HG03442 (cell line): ENCODE measurements at regions not wholly inside any gene's neighbourhood (a gene's known extent, or its start where the extent isn't known, plus 50 kb on each side); places are given as distances from the start of the nearest gene placed in this dataset.

Experiments
- ATAC-seq: cut with Tn5 transposase; IDR thresholded peaks from one replicate; pipeline ENCODE4 v1.9.1; 2021; ENCODE audit warnings: mild to moderate bottlenecking, moderate library complexity; ENCODE audit not compliant: unreplicated experiment

DNA sequence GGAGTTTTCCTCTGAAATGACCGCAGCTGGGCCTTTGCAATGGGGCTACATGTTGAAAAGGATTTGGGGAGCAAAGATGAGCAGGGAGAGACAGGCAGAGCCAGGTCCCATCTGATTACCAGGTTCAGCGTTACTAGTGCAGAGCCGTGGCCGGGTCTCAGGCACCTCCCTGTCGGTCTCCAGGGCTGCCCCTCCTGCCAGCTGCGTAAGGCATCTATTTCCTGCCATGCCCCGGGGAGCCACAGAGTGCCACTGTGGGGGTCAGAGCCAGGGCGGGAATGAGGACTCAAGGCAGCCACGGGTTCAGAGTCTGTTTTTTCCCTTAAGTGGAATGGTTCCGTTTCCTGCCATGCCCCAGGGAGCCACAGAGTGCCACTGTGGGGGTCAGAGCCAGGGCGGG is 382.6 kb upstream of the SHH start:
- no peak for ATAC-seq

DNA sequence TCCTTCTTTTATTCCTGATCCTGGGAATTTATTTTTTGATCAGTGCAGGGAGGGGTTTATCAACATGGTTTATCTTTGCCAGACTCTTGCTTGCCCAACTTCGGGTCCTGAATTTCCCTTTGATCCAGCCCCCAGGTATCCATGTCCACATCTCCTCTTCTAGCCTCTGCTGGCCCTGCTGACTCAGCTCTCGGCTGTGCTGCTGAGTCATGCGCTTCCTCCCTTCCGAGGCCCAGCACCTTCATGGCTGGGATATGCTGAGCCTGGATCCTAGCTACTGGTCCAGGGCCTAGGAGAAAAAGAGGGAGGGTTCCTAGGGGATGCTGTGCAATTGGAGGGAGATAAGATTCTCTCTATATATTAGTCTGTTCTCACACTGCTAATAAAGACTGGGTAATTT is 380.7 kb upstream of the SHH start:
- no peak for ATAC-seq

DNA sequence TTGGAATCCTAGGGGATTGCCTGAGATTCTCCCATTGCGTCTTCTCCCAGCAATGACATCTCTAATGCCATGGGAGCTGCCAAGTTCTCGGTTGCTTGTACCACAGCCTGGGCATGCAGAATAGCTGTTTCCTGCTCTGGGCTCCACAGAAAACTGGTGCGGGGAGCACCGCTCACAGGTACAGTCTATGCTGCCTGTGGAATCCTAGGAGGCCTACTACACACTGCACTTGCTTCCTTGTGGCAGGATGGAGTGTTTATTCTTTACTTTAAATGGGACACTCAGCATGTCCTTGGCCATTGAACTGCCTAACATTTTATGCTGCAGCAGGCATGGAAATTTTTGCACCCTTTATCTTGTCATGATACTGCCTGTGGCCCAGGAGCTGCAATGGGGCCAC is 378.8 kb upstream of the SHH start:
- no peak for ATAC-seq

DNA sequence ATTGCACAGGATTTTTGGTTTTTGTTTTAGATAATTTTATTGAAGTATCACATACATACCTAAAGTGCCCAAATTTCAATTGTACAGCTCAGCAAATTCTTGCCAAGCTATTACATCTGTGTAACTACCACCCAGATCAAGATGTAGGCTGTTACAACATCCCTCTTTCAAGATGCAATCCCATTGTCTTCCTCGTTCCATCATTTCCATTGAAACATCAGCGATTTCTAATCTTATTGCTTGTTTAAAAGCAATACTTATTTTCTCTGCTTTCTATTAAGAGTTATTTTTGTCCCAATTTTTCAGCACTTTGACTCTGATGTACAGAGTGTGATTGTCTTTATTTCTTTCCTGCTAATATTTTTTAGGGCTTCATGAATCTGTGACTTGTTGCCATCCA is 372.8 kb upstream of the SHH start:
- no peak for ATAC-seq

DNA sequence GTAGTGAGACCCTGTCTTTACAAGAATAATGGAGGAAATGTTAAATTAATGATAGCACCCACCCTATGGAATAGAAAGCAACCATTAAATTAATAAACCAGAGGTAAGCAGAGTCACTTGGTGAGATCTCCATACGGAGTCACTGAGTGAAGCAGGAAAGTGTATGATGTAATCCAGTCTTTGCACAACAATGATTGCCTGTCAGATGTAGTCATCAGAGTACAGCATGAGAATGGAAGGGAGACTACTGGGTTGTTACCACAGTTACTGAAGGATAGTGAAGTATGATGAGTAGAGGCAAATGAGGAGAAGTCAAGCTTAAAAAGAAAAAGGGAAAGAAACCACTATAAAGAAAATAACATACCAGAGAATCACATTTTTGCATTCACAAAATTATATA is 371.9 kb upstream of the SHH start:
- no peak for ATAC-seq

DNA sequence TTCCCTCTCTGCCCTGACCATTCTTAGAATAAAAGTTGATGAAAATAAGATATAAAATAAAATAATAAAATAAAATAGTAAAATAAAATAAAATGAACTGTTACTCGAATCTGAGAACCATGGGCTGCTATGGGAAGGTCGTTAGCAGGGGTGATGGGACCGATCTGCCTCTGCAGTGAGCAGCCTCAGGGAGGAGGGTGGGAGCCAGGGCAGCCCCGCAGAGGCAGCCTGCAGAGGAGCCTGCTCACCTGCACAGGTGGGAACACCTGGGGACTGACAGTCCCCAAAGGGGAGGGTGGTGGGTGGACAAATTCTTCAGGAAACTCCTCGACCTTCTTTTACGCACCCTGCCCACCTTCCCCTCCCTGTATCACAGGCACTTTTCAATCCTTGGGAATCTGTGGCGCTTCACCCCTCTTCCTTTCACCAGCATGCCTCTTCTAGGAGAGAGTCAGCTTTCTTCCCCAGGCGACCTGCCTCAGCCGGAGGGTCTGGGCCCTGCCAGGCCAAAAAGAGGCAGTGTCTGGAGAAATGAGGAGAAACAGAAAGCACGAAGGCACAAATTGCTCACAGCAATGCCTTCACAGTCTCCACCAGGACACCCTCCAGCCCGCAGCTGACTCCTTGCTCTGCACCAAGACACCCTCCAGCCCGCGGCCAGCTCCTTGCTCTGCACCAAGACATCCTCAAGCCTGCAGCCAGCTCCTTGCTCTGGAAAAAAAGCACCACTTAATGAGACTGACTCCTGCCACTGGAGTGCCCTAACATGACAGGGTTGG is 368.4 kb upstream of the SHH start:
- ATAC-seq = no peak

DNA sequence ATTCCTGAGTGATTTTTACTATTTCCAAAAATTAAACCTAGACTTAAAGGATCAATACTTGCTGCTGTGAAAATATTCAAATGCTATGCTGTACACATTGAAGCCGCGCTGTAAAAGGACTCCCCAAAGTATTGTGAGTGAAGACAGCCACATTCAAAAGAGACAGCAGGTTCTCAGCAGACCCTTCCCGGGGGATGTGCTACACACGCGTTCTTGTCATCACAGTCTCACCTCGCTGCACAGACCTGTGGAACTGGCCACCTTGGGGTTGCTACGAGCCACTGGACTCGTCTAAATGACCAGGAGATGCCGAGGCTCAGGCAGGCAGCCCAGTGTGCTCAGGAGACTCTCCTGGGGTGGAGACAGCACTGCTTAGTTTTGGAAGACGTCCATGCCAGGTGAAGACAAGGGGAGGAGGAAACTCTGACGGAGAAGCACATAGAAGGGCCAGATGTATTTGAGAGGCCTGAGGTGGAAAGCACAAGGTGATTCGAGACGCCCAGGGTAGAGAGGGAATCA is 367.7 kb upstream of the SHH start:
- no peak for ATAC-seq

DNA sequence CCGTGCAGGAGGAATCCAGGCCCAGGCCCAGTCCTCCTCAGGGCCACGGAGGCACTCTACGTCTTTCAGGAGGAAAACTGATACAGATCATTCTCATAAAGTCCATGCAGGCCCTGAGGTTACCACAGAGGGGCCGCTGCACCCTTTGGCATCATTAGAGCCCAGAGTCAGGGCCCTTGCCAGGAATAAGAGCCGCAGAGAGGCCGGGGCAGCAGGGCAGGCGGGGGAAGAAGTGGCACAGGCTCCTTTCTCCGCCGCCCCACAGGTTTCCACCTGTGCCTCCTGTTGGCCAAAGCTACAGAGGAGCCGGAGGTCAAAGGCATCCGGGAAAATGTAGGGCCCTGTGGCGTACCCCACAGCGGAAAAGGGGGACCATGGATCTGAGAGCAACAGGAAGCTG is 366.6 kb upstream of the SHH start:
- no peak for ATAC-seq

DNA sequence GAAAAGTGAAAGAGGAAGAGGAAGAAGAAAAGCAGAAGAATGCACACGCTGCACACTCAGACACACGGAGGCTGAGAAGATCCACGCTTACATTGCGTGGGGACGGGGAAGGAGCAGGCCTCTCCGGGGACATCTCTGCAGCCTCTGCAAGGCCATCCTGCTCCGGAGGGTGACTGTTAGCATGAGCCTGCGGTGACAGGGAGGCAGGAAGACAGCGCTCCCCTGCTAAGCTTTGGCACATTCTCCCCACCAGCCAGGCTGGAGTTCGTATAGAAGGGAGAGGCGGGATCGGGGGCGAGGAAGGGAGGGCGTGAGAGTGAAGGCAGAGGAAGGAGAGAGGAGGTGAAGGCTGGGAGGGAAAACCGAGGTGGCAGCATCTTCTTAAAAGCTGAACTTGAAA is 366.0 kb upstream of the SHH start:
- ATAC-seq = no peak

DNA sequence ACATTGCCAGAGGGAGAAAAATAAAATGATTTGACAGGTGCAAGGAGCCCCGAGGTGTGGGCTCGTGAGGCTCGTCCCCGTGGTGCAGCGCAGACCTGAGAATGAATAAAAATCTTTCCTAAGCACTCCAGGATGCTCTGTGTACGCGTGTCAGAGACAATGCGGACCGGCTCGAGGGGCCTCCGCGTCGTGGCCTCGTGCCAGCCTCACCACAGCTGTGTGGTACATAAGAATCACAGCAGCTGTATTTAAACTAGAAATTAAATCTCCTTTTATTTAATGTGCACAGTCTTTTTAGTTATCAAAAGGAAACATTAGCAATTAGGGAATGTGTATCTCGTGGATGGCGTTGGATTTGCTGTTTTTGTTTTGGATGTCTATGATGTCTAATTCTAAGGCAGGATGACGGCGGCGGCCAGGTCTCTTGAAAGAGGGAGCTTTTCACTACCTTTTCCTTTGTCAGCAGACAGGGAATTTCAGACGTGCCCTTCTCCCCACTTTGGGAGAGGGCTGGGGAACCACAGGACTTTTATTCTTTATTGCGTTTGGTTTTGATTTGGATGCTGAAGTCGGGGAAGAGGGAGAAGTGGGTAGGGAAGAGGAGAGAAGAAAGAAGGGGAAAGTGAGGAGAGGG is 365.3 kb upstream of the SHH start:
- no peak for ATAC-seq

DNA sequence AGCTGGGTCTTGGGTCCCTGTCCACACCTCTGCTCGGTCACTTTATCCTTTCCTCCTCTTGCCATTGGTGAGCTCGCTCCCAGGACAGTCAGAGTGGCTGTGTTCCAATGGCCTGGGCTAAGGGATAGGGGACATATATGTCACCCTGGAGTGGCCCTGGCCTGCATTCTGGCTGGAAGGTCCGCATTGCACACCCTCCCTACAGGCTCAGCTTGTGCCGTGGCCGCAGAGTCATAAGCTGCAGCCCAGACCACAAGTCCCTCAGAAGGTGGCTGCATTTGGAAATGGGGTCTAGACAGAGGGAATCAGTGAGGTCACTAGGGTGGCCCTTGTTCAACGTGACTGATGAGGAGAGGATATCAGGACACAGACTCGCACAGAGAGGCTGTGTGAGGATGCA is 363.8 kb upstream of the SHH start:
- ATAC-seq = no peak

DNA sequence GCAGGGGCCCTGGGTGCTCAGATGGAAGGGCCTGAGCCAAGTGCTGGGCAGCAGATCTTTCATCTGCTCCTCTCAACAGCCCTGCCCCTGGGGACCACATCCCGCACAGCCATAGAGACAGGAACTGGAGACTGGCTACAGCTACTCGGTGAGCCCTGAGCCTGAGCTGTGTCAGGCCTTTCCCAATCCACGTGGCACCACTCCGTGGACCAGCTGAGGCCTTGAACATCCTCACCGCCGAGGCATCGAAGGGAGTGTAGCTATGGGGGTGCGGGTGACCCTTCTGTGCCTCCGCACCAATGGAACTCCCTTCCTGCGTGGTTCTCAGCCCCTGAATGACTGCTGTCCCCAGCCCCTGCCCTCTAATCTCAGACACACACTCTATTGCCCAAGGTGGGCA is 362.7 kb upstream of the SHH start:
- no peak for ATAC-seq

DNA sequence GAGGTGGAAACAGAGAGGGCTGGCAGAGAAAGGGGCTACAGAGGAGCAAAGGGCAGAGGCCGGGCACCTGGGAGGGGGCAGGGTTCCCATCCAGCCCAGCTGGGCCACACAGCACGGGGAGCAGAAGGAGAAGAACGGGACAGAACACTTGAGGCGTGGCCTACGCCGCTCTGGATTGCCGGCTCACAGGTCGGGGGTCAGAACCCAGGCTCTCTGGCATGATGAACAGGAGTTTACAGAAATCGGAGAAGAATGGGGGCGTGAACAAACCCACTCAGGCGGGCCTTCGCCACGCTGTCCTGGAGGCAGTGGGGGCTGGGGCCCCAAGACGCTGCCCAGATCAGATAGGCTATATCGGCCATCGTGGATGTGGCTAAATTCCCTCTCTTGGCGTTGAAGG is 362.2 kb upstream of the SHH start:
- ATAC-seq = no peak

DNA sequence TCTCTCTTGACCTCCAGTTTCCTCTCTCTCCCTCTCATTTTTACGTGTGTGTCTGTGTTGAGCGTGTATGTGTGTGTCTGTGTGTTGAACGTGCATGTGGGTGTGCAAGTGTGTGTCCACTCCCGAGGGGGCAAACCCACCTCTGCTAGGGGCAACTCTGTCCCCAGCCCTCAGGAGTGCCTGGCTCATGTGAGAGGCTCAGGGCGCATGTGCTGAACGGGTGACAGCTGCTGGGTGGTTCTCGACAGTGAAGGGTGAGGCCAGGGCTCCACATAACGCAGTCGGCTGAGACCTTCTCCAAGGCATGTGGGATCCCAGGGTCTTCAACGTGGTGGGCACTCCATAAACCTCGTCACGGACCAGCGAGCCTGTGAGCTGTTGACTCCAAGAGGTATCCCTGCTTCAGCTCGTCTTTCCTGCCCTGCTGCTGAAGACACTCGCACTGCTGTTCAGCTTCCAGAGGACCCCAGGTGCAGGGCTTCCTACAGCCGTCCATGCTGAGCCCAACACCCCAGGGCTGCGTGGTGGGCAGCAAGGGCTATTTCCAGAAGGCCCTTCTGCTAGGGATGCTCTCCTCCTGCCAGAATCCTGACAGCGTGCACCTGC is 361.6 kb upstream of the SHH start:
- no peak for ATAC-seq

DNA sequence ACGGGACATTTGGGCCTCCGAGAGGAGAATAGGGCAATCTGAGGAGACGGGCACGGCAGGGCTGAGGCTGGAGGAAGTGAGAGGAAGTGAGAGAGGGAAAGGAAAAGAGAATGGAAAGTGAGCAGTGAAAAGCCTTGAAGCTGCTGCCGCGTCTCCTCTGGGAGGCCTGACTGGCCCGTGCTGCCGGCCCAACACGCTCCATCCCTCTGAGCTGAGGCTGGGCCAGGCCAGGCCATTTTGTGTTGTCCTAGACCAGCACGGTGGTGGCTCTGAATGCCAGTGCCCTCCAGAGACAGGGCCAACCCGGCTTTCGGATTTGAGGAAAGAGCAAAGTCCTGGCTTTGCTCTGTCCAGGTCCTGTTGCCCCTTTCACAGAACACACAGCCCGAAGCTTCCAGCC is 361.1 kb upstream of the SHH start:
- no peak for ATAC-seq

DNA sequence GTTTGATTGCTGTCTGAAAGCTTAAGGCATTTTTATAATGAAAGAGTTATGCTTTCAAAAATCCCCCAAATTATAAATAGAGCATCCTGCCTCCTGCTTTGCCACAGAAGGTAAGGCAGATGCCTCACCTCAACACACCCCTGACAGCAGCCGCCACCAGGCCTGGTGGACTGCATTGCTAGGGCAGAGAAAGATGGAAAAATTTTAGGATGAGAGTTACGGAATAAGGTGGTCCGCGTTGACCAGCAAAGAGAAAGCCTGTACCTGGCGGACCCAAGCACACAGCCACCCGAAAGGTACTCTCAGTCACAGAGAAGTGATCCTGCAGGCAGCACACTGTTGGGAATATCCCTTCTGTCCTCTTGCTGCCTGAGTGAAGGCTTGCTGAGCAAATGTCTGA is 360.4 kb upstream of the SHH start:
- no peak for ATAC-seq

DNA sequence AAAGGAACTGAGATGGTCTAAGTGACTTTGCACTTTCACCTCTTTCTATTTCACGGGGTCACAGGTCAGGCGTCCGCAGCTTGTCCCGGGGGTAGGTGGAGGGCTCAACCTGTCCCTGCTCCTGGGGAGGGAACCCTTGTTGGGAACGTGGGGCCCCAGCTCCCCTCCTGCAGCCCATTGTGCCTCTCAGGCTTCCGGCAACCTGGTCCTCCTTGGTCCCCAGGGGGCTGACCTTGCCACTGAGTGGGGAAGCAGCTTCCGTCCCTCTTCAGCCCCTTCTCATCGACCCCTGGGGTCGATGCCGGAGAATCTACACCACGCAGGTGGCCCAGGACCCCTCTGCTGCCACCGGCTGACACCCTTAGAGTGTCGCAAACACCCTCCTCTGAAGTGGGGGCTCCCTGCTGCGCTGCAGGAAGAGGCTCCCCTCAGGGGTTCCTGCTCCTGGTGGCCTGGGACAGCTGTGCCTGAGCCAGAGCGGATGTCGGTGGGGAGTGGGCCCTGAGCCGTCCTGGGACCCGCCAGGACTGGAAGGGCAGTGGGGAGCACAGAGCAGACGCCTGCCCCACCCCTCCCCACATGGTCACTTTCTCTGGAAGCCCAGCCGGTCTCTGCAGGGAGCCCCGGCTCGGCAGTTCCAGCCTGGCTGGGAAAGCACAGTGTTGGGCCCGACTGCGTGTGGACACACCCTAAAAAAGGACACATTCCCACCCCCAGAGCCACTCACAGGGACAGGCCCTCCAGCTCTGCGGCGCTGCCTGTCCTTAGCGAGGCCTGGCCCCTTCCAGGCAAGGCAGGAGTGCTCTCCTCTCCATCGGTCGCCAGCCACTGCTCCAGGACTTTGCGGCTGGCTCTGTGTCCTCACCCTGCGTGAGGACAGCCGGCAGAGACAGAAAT is 357.5 kb upstream of the SHH start:
- ATAC-seq = no peak

DNA sequence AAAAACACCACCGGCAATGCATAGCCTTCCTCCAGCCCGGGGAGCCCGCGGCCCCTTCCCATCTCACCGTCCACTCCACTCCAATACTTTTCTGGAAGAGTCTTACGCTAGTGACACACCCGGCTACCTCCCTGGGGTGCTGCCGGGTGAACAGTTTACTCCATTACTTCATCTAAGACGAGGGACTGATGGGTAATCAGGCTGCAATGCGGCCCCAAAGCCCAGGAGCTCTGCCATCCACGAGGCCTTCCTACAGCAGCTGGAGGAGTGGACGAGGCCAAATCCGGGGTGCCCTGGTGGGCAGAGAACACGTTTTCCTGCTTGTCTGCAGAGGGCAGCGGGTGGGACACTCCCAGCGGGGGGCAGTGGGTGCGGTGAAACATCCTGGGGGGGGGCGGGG is 356.2 kb upstream of the SHH start:
- ATAC-seq = no peak

DNA sequence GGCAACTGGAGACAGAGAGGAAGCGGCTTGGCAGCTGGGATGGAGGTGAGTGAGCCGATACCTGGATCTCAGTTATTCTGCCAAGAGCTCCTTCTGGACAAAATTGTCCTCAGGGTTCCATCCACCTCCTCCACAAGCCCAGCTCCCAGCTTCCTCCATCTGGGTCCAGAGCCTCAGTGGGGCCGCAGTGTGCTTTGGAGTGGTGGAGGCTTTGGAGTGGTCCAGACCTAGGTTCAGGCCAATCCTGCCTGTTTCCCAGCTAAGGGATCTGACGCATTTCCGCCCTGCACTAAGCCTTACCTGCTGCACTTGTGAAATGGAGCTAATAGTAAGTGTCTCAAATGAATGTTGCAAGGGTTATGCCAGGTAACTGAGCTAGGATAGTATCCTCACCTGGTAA is 355.7 kb upstream of the SHH start:
- no peak for ATAC-seq

DNA sequence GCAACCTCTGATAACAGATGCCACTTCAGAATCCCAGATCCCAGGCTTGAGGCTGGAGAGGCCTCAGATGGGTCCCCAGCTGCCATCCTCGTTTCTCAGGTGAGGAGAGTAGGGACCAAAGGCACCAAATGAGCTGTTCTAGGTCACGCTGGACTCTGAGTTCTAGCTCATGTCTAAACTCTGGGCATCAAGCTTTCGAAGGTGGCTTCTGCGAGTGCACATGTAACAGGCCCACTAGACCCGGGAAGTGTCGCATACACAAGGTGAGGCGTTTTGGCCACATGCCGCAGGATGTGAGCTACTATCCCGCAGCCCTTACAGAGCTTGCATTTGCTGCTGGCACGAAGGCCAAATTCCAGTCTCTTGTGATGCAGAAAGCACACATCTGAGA is 355.1 kb upstream of the SHH start:
- ATAC-seq = no peak

DNA sequence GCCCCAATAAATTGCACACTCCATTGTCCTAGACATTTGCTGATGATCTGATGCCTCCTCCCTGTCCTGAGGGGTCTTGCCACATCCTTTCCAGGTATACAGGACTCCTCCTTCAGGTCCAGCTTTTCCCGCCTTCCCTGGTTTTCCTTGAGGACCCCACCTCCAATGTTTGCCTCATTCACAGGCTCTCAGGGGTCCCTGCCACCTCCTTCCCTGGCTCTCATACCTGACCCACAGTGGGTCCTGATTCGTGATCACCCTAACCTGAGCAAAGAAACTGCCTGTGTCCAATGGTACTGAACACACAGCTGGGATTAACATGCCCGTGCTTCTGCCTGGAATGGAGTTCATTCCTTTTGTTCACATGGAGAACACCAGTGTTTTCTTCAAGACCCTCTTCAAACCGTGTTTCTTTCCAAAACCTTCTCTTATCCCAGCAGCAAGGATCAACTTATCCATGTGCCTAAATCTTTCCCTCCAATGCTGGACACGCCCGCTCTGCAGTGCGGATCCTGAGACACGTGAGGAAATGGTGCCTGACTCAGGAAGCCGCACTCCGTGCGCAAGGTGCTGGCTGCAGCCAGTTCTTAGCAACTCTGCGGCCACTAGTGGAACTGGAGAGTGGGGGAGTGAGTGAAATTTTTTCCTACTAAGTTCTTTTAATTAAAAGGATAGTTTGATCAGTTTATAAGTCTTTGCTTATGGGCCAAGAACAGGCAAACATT is 354.6 kb upstream of the SHH start:
- ATAC-seq = no peak
